HepG2 (cell line): ENCODE measurements at regions not wholly inside any gene's neighbourhood (a gene's known extent, or its start where the extent isn't known, plus 50 kb on each side); places are given as distances from the start of the nearest gene placed in this dataset.

Experiments used
- BCLAF1 ChIP-seq: fragments of 450-650 bp; IDR thresholded peaks from 2 replicates; pipeline ENCODE4 v1.6.1; 2017; ENCODE audit warnings: mild to moderate bottlenecking
- EZH2 ChIP-seq: conservative IDR thresholded peaks from 2 replicates; pipeline ENCODE4 v1.6.1; 2012; ENCODE audit warnings: mild to moderate bottlenecking, low read depth, low read length, moderate library complexity
- MAZ ChIP-seq, 2 experiments: sonication (generic) in 1 of 2; formaldehyde crosslinking in 1 of 2; IDR thresholded peaks; 2 replicates each; pipeline versions ENCODE4 v1.5.0 to v1.6.1; 2012 to 2020; ENCODE audit warnings: low read depth in 2 of 2, mild to moderate bottlenecking in 2 of 2, borderline replicate concordance in 1 of 2, improper control_type of control experiment in 1 of 2, low read length in 1 of 2, missing genetic modification reagents in 1 of 2, moderate library complexity in 1 of 2
- MYC ChIP-seq: sonication (generic); formaldehyde crosslinking; IDR thresholded peaks from 2 replicates; pipeline ENCODE4 v1.9.0; 2021; ENCODE audit warnings: missing genetic modification reagents, borderline replicate concordance
- PHF8 ChIP-seq: sonication (generic); formaldehyde crosslinking; IDR thresholded peaks from 2 replicates; pipeline ENCODE4 v1.5.0; 2020; ENCODE audit warnings: missing genetic modification reagents
- TAF1 ChIP-seq: sonication (generic); formaldehyde crosslinking; IDR thresholded peaks from 2 replicates; pipeline ENCODE4 v1.4.0; 2020; ENCODE audit warnings: missing genetic modification reagents
- ZBTB49 ChIP-seq: sonication (generic); formaldehyde crosslinking; IDR thresholded peaks from 2 replicates; pipeline ENCODE4 v1.4.0; 2020; ENCODE audit warnings: missing genetic modification reagents, borderline replicate concordance
- ZFX ChIP-seq: sonication (generic); formaldehyde crosslinking; IDR thresholded peaks from 2 replicates; pipeline ENCODE4 v1.4.0; 2020; ENCODE audit warnings: mild to moderate bottlenecking, low read depth, missing genetic modification reagents, moderate library complexity
- ZNF318 ChIP-seq: sonication (generic); formaldehyde crosslinking; IDR thresholded peaks from 2 replicates; pipeline ENCODE4 v1.4.0; 2020; ENCODE audit warnings: mild to moderate bottlenecking, missing genetic modification reagents

- TF ChIP-seq ZFX (CRISPR knock-in tag) (no peak), BCLAF1 (no peak), MYC (CRISPR knock-in tag) (no peak), EZH2 (no peak), TAF1 (no peak), ZNF318 (CRISPR knock-in tag) (no peak), PHF8 (CRISPR knock-in tag) (no peak), ZBTB49 (CRISPR knock-in tag) (no peak), MAZ (IDR thresholded peaks at IDR 0.05; ENCODE audit: borderline replicate concordance, low read depth, low read length) (no peak), MAZ (CRISPR knock-in tag; IDR thresholded peaks at IDR 0.05; ENCODE audit: low read depth) (no peak)
Measured at GRCh38 chrX:40922307-40922706, 162.9 kb upstream of the USP9X start.
